Inflammatory macrophage treated with lipopolysaccharide for 4 hours (primary cell): ENCODE measurements at regions not wholly inside any gene's neighbourhood (a gene's known extent, or its start where the extent isn't known, plus 50 kb on each side); places are given as distances from the start of the nearest gene placed in this dataset.

Experiments
- DNase-seq: peaks from one replicate; pipeline ENCODE4 v3.0.0-alpha.2; 2020

DNA sequence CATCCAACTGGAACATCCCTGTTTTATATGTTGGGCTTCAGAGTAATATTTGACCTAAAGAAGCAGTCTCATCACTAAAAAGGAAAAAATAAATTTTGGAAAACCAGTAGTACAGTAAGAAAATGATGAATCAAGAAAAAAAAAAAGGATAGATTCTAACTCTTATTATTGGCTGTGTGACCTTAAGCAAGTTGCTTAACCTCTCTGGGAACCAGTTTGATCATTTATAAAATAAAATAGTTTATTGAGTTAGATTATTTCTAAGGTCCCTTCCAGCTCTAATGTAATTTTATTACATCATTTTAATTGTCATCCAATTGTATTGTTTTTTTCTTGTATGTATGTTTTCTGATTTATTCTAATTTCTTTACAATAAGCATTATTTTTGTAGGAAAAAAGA, 127.0 kb downstream of the PRELID2 start:
- DNase-seq = no peak

DNA sequence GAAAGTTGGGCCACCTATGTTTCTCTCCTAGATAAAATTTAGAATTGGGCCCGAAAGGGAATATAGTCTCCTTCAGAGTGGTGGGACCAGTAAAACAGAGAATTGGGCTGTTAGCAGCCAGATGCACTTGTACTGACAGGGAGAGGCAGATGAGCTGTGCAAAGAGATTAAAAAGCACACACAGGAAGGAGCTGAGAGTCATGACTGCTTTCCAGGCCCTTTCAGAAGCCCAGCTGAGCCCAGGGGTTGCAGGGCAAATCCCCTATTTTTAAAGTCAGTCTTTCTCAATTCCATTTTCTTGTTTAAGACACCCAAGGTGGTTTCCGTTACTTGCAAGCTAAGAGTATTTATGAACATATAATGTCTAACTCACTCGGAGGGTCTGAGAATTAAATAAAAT, 130.4 kb downstream of the PRELID2 start:
- DNase-seq = no peak

DNA sequence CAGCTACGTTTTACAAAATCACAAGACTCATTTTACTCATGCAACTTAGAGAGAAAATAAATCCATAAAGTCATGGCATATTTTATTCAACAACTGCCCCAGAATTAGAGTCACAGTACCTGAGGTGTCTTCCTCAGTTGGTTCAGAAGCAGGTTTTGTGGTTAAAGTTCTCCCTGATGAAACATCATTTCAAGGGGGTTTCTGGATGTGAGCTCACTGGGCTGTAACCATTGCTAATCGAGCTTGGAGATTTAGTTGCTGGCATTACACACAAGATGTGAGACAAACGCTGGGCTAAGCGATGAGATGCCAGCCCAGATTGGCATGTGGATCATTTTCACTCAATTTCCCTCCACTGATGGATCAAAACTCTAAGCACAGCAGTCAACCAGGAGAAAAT, 131.3 kb downstream of the PRELID2 start:
- no peak for DNase-seq

DNA sequence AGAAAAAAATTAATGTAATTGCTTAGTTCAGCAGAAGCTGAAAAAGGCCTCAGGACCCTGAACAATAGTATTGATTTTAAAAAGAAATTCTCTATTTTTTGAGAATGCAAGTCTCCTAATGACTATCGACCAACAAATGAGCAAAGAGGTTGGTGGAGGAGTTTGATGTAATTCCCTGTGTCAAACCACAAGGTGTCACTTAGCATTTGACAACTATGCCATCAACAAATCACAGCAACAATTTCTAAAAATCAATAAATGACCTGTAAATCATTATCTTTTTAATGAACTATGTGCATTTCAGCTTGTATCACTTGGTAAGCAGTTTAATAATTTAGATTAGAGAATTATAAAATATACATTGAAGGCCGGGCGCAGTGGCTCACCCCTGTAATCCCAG, 133.7 kb downstream of the PRELID2 start:
- DNase-seq = no peak

DNA sequence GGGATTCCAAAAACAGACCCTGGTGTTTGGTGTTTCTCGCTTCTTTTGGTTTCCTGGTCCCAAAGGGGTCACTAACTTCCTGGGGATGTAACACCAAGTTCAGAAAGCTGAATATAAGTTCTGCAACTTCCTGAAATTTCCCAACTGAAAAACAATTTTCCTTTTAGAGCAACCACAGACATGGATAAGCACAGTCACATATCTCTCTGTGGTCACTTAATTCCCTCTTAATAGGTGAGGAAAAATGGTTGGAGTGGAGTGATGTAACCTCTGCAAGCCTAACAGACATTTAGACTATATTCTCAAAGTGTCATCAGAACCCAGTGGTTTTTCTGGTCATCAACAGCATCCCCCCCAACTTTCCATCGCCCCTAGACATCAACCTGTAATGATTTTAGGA, 135.3 kb downstream of the PRELID2 start:
- DNase-seq = no peak

DNA sequence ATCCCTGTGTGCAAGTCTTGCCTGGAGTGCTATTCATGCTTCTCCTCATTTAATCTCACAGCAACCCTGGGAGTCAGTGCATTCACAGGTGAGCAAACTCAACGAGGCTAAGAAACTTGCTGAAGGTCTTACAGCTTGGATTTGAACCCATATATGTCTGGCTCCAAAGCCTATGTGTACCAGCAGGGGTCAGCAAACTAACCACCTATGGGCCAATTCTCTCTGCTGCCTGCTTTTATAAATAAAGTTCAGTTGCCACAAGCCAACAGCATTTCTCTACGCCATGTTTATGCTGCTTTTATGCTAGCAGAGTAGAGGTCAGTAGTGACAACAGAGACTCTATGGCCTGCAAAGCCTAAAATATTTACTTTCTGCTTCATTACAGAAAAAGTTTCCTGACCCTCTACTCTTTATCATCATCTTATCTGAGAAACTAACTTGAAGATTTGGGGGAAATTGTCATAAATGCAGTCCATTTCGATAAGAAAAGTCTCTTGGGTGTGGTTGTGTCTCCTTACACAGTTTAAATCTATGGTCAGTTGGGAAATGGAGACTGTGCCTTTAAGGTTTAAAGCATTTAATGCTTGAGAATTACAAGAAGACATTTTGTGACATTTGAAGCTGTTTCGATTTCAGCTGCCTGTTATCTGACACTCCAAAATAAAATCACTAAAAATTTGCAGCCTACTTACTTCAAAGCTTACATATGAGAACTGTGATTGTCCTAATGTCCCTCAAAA, 137.7 kb downstream of the PRELID2 start:
- peak; percentile 37 for DNase-seq

DNA sequence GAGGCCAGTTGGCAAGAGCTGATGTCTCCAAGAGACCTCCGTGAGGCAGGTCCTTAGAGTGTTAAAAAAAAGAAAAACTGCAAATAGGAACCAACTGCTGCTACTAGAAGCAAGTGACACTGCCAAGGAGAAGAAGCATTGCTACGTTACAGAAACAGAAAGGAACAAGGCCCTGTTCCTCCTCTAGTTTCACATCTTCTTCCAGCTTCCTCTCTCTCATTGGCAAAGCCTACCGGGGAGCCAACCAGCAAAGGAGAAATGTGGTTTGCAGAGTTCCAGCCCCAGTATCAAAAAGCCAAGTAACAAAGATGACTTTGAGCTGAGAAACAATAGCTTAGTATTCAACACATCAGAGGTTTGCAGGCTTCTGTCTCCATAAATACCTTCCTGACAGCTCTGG, 145.9 kb downstream of the PRELID2 start:
- DNase-seq = peak; percentile 88

DNA sequence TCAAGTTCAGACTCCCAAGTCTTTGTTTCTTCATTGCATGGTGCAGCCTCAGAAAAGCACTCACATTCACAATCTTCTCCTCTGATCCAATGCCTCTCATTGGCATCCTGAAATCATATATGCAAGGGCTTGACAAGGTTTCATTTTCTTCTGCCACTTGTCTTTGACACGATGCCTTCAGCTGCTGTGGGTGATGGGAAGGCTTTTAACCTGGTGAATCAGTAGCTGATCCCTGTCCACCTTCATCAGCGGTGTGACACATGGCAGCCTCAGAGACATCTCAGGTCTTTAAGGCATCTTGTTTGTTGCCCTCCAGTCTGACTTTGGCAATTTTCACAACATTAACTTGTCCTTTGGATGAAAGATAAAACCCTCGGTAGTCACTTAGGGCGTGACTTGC, 147.2 kb downstream of the PRELID2 start:
- DNase-seq = no peak

DNA sequence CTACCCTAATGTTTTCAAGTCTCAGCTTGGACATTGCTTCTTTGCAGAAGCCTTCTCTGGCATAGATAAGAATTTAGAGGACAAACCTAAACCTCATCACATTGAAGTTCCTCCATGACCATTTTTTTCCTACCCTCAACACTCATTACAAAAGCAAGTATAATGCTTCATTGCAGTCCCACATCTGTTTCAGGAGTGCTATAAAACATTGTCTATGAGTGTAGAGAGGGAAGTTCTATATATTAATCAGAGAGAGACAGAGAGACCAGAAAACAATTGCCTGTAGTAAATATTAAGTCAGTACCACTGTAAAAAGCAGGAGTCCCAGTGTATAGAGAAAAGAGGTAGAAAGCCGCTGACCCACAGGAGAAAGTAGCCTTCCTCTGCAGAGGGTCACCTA, 149.7 kb downstream of the PRELID2 start:
- DNase-seq = no peak

DNA sequence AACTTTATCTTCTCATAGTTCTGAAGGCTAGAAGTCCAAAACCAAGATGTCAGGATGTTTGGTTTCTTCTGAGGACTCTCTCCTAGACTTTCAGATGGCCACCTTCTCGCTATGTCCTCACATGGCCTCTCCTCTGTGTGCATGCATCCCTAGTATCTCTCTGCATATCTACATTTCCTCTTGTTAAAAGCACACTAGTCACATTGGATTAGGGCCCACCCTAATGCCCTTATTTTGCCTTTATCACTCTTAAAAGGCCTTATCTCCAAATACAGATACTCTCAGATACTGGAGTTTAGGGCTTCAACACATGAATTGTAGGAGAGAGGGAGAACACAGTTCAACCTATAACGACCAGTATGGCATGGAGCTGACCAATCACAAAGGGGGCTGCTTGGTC, 151.7 kb downstream of the PRELID2 start:
- no peak for DNase-seq

DNA sequence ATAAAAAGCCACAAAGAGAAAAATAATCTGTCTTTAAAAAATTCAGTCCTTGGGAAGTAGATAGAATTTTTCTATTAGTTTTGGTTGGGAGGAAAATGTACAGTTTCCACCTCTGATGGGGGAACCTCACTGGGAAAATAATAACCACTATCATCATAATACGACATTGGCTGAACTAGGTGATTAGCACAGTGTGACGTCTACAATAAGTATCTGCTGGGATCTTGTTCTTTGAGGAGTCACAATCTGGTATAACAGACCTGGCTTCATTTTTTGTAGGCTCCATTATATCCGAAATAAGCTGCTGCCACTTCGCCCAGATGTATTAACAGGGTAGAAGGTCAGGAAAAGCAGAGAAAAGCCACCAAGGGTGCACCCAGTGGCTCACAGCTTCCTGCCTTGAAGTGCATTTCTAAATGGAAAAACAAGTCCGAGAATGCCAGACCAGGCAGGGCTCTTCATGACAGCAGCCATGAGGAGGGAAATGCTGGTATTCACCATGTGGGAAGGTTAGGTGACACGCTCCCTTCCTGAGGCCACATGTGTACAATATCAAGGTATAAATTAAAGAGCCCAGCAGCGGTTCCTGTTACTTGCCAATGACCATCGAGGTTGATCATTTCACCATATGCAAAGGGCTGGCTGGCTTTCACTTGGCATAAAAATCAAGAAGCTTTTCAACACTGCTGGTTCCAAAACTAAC, 152.8 kb downstream of the PRELID2 start:
- DNase-seq = no peak

DNA sequence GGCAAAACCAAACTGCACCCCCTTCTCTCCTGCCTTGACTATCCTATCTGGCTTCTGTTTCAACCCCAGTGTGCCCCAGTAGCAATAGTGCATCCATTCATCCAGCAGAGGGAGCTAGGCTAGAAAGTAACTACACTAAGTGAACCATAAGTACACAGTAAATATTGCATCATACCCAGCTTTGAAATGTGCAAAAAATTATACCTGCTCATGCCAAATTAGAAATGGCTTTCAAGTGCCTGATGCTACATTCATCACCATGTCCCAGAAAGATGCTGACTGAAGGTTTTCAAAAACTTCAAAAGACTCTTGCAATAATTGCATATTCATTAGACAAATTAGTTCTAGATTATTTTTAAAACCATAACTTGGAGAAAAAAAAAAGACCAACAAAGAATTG, 153.5 kb downstream of the PRELID2 start:
- peak; percentile 83 for DNase-seq

DNA sequence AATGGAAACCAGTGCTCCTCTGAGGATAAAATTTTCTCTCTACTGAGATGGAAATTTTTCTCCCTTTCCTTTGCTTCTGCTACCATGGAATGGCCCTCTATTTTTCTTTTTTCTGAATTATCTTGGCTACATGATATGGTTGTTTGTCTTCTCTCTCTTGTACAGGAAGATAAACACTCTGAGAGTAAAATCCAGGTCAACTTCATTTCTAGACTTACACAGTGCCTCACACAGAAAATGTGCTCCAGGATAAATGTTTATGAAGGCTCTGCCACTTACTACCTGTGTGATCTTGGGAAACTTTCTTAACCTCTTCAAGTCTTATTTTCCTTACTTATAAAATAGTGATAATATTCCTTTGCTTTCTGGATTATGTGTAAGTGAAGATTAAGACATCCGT, 153.9 kb downstream of the PRELID2 start:
- no peak for DNase-seq

DNA sequence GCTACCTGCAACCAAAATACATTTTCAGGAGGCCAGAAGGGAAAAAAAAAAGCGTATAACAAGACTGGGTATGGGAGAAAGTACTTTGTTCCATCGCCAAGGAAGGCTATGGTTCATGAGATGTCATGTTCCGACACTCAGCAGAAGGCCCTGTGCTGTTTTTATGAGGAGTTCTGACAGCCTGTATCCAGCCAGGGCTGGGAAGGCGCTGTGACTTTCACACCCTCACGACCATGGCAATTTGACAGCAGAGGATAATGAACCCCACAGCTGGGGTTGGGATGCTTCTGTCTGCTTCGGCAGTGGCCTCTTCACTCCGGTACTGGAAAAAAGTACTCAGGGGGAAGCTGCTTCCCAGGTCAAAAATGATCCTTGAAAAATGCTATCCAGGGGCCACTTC, 154.4 kb downstream of the PRELID2 start:
- no peak for DNase-seq

DNA sequence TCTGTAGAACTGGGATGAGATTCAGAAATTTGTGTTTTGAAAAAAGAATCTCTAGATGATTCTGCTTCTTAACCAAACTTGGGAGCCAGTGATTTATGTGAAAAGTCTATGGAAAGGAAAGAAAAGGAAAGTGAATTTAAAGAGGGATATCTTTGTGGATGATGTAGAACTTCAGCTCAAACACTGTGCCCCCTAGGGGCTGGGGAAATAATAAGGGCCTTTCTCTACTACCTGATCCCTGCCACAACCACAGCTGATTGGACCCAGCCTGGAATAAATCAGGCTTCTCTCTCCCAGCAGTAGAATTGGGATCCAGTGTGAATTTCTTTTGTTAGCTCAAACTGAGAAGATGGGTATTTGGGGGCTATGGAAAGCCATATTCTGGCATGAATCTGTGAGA, 155.0 kb downstream of the PRELID2 start:
- no peak for DNase-seq

DNA sequence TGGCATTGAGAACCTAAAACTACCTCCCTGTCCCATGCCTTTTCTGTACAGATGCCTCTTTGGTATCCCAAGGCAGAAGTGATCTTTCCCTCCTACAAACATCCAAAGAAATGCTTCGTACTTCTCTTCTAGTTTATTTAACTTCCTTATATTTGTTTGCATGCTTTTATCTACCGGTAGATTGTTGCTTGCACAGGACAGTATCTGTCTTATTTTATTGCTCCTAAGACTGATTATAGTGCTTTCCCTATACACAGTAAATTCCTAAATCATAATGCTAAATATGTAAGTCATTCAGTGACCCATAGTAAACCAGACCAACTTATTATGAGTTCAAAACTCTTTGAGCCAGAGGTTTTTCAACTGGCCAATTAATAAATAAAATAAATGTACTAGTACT, 156.9 kb downstream of the PRELID2 start:
- no peak for DNase-seq

DNA sequence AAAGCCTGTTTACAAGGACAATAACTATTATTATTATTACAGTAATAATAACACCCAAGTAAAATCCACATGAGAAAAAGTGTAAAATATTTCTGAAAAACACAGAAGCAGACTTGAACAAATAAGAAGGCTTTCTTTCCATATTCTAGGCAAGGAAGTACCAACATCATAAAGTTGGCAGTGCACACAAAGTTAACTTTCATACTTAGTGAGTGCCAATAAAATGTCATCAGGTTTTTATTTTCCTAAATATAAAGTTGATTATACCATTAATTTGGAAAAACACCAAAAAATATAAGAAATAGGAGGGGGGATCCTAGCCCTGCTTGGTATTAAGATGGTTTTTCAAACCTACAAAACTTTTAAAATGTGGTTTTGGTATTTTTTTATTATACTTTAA, 161.4 kb downstream of the PRELID2 start:
- DNase-seq = no peak

DNA sequence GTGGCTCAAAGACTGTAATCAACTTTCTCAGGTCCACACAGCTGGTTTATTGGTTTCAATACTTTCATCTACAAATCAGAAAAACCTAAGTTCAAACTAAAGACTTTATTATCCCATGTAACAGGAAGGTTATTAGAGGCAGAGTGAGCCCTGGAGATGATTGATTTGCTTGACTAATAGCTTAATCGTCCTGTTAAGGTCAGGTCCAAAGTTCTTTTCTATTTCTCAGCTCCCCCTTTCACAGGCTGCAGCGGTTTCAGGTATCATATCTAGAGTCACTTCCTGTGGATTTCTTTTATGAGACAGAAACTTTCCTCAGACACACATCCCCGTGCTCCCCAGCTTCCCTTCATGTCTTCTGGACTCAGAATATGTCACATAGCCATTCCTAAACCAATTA, 166.4 kb downstream of the PRELID2 start:
- DNase-seq = no peak

DNA sequence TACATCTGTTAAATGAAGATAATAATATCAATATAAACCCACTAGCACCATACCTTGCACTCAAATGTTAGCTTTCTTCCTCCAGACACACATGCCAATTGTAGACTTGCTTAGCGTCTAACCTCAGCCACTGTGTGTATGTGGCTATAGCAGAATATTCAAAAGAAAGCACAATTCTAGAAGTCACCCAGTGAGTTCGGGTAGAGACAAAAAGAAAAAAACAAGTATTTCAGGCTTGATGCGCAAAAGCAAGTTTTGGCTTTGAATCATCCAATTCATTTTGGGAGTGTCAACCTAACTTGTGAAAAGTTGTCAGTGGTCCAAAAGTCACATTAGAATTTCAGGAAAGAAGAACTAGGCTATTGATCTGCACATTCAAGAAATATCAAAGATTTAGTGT, 167.4 kb downstream of the PRELID2 start:
- no peak for DNase-seq

DNA sequence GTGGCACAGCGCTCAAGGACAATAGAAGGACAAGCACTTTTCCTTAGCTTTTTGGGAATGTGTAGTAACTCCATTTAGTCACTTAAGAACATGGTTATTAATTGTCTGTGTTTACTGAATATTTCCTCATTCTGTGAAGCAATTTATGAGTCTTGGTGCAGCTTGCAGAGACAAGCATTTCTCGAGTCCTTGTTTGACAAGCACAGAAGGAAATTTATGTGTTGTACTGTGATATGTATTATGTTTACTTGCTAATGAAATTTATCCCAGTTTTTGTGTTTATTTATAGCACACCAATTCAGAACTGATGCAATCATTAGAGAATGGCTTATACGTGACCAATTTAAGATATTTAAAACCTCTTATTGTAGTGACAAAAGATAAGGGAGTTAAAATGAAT, 168.6 kb downstream of the PRELID2 start:
- DNase-seq = no peak

DNA sequence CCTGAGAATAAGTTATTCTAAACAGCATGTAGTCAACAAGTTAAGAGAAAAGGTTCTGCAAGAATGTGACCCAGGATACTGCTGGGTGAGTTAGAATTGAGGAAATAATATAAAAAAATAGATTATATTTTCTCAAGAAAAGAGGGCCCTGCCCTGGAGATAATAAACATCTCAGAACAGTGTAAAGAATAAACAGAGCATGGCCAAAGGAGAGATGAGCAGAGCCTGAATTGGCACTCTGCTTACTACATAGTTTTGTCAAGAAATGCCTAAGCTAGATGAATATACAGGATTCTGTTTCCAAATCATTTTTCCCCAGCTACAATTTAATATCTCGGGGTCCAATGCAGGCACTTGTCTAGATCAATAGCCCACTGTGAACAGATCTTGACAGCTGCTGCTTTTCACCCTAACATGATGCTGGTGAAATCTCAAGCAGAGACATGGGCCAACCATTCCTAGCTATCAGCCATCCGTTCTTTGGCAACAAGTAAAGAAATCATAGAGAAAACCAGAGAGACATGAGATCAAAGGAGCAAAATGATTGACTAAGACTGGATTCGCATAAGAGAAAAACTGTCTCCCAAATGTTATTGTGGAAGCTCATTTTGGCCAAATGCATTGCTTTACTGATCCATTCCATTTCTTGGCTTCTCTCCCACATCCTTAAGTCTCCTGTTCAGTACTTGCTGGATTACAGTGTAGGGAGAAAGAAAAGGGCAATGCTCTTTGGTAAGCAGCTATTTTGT, 173.2 kb downstream of the PRELID2 start:
- DNase-seq = no peak

DNA sequence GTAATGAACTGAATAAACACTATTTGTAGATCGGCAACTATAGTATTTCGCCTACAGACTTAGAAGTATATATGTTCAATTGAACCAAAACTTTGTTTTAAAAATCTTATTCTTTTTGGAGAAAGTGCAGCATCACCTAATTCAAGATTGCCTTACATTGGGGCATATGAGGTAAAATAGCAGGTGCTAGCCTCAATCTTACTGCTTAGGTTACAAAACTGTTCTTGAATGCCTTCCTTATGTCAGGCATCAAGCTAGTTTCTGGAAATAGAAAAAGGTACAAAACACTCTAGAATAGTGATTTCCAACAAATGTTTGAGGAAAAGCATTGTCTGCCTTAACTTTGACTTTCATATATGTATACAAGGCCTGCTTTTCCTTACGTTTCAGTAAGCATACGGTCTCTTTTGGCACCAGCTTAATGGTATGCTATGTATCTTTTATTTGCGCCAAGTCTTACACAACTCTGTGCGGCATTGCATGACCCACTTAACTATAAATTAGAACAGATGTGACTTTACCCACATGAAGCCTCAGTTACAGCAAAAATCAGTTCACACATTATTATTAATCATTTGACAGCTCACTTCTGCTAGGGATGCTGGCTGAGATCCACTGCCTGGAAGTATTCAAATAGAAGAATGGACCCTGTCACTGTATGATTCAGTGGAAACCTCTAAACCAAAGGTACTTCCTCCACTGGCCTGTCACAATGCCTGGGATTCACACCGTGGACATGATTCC, 174.1 kb downstream of the PRELID2 start:
- DNase-seq = no peak

DNA sequence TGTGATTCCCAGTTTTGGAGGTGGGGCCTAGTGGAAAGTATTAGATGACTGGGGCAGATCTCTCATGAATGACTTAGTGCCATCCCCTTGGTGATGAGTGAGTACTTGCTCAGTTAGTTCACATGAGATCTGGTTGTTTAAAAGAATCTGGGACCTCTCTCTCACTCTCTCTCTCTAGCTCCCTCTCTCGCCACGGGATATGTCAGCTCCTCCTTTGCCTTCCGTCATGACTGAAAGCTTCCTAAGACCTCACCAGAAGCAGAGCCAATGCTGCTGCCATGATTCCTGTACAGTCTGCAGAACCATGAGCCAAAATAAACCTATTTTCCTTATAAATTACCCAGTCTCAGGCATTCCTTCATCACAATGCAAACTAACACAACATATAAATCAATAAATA, 176.7 kb downstream of the PRELID2 start:
- DNase-seq = no peak
